BLaER1 treated with 17β-estradiol and CSF1 and Interleukin-3, amounts not matched to agents 10 nM and 100 nM (cell line): ENCODE measurements at regions not wholly inside any gene's neighbourhood (a gene's known extent, or its start where the extent isn't known, plus 50 kb on each side); places are given as distances from the start of the nearest gene placed in this dataset.
"Not testable (repeated sequence)": the region's sequence is repeated elsewhere in the genome, so short reads cannot be mapped to it uniquely, and the experiment has no call there.

ENCODE experiments used
- H3K27ac ChIP-seq, 11 experiments: shearing (Covaris generic); formaldehyde crosslinking; 2 replicates each; pipeline ENCODE4 v1.8.1; 2022
- H3K27me3 ChIP-seq, 11 experiments: shearing (Covaris generic); formaldehyde crosslinking; 2 replicates each; pipeline ENCODE4 v1.8.1; 2022
- H3K36me3 ChIP-seq, 11 experiments: shearing (Covaris generic); formaldehyde crosslinking; 2 replicates each; pipeline ENCODE4 v1.8.1; 2022
- H3K4me1 ChIP-seq, 10 experiments: shearing (Covaris generic); formaldehyde crosslinking; 2 replicates each; pipeline ENCODE4 v1.8.1; 2022
- H3K4me2 ChIP-seq, 11 experiments: shearing (Covaris generic); formaldehyde crosslinking; 2 replicates each; pipeline ENCODE4 v1.8.1; 2022
- H3K4me3 ChIP-seq, 10 experiments: shearing (Covaris generic); formaldehyde crosslinking; 2 replicates each; pipeline ENCODE4 v1.8.1; 2022
- H3K9ac ChIP-seq, 11 experiments: shearing (Covaris generic); formaldehyde crosslinking; 2 replicates each; pipeline ENCODE4 v1.8.1; 2022
- H3K9me3 ChIP-seq, 11 experiments: shearing (Covaris generic); formaldehyde crosslinking; replicated peaks in 1 of 11; 2 replicates each; pipeline ENCODE4 v1.8.1; 2022
- H4K20me1 ChIP-seq, 11 experiments: shearing (Covaris generic); formaldehyde crosslinking; 2 replicates each; pipeline ENCODE4 v1.8.1; 2022
- Cebpa-rat ChIP-seq, 11 experiments: shearing (Covaris generic); IDR thresholded peaks; 2 replicates each; pipeline ENCODE4 v1.8.1; 2022

DNA sequence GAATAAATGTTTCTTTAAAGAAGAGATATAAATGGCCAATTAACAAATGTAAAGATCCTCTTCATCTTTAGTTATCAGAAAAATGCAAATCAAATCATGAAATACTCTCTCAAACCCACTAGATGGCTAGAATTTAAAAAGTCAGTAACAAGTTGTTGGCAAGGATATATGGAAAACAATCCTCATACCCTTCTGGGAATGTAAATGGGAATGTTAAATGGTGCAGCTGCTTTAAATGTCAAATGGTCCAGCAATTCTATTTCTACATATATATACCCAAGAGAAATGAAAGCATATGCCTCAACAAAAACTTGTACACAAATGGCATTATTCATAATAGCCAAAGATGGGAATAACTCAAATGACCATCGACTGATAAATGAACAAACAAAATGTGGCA, 283.5 kb downstream of the RWDD3 start:
- Histone ChIP-seq H4K20me1 (no peaks in the 10 kb centered on the region), H3K27me3 (no peaks in the 10 kb centered on the region), H3K4me3 (no peak overlapping the region), H3K9ac (no peak overlapping the region), H3K4me1 (peaks cover 0 to 3% (median 0%) of the 10 kb centered on the region in 10 experiments; a peak in 1 of 20 replicates), H3K36me3 (no peaks in the 10 kb centered on the region), H3K4me2 (no peak overlapping the region), H3K27ac (no peak overlapping the region), H3K9me3 (peaks cover 0 to 9% (median 4%) of the 10 kb centered on the region in 11 experiments; a peak in 2 of 22 replicates)
- no peak for TF ChIP-seq Cebpa-rat (IDR thresholded peaks at IDR 0.05)

DNA sequence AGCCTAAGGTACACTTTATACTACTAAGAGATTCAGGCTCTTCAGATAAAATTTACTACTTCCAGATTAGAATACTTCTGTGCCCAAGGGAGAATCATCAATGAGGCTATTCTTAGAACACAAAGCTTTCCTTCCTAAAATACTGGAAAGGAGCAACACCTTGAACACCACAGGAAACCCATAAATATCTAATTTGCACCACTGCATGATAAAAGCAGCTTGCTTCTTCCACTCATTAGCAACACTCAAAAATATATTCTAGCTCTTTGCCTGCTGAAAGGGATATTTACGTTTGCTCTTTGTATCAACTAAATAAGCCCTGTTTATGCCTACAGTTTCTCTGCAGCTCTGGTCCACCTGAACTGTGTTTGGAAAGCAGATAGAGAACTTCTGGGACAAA, 284.3 kb downstream of the RWDD3 start:
- no peaks in the 10 kb centered on the region for H3K27me3 ChIP-seq
- no peaks in the 10 kb centered on the region for H4K20me1 ChIP-seq
- H3K9ac ChIP-seq = no peak overlapping the region
- peaks cover 0 to 3% (median 0%) of the 10 kb centered on the region in 10 experiments; a peak in 1 of 20 replicates for H3K4me1 ChIP-seq
- H3K4me3 ChIP-seq = no peak overlapping the region
- H3K27ac ChIP-seq = no peak overlapping the region
- no peak for TF ChIP-seq Cebpa-rat (IDR thresholded peaks at IDR 0.05)
- H3K4me2 ChIP-seq = no peak overlapping the region; a peak in 1 of 22 replicates
- H3K9me3 ChIP-seq = peaks cover 0 to 10% (median 4%) of the 10 kb centered on the region in 11 experiments; a peak in 6 of 22 replicates
- no peaks in the 10 kb centered on the region for H3K36me3 ChIP-seq

DNA sequence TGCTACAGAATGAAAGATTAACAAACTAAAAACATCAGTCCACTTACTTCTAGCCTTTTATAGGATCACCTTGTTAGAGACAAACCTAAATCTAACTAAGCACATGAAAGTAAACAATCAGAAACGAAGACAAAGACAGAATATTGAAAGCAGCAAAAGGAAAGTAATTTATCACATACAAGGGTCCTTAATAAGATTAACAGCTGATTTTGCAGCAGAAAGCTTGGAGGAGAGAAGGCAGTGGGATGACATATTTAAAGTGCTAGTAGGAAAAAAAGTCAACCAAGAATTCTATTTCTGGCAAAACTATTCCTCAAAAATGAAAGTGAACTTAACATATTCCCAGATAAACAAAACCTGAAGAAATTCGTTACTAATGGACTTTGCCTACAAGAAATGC, 286.4 kb downstream of the RWDD3 start:
- H4K20me1 ChIP-seq = no peaks in the 10 kb centered on the region
- TF ChIP-seq Cebpa-rat (IDR thresholded peaks at IDR 0.05) = no peak
- no peak overlapping the region for H3K4me2 ChIP-seq
- peaks cover 14 to 29% (median 24%) of the 10 kb centered on the region in 11 experiments for H3K9me3 ChIP-seq
- no peaks in the 10 kb centered on the region for H3K27me3 ChIP-seq
- H3K27ac ChIP-seq = no peak overlapping the region
- peaks cover 0 to 3% (median 0%) of the 10 kb centered on the region in 10 experiments; a peak in 1 of 20 replicates for H3K4me1 ChIP-seq
- no peaks in the 10 kb centered on the region for H3K36me3 ChIP-seq
- no peak overlapping the region for H3K9ac ChIP-seq
- no peak overlapping the region for H3K4me3 ChIP-seq

DNA sequence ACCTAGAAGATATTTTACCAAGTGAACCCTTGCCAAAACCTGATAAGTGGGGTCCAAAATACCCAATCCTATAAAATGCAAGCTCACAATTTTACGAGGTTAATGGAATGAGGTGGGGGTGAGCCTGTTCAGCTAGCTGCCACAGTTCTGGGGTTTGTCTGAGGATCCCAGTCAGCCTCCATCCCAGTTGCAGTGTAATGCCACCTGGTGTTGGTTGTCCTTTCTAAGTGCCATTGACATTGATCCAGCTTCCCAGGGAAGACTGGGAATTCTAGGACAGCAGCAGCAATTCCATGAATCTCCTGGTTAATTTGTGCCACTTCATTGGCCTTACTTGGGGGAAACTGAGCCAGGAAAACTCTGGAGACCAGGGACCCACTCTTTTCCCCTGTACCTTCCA, 298.3 kb downstream of the RWDD3 start:
- H3K9ac ChIP-seq = no peak overlapping the region

DNA sequence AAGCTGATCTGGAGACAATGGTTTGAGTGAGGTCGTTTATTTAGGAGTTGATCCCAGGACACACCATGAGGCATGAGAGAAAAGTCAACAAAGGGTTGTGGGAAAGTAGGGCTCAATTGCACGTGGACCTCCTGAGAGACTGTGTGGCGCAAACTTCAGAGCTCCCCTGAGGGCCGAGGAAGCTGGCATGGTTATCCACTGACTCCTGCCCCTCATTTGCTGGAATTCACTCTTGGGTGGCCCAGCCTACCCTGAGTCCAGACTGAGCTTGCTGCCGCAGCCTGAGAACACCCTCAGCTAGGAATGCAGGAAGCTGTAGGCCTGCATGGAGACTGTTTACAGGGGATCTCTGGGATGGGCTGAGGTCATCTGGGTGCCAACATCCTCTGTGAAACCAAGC, 301.0 kb downstream of the RWDD3 start:
- no peak overlapping the region for H3K9ac ChIP-seq
- H3K4me2 ChIP-seq = no peak overlapping the region
- H3K36me3 ChIP-seq = no peaks in the 10 kb centered on the region
- no peaks in the 10 kb centered on the region for H4K20me1 ChIP-seq
- TF ChIP-seq Cebpa-rat (IDR thresholded peaks at IDR 0.05) = no peak
- H3K9me3 ChIP-seq = peaks cover 4 to 8% (median 6%) of the 10 kb centered on the region in 11 experiments; a peak in 18 of 22 replicates
- no peak overlapping the region for H3K4me3 ChIP-seq
- no peak overlapping the region for H3K27ac ChIP-seq
- no peaks in the 10 kb centered on the region for H3K4me1 ChIP-seq
- H3K27me3 ChIP-seq = no peaks in the 10 kb centered on the region

More for the DNA sequence above, 298.3 kb downstream of the RWDD3 start:
- TF ChIP-seq Cebpa-rat (IDR thresholded peaks at IDR 0.05) = no peak
- no peak overlapping the region for H3K4me2 ChIP-seq
- H3K9me3 ChIP-seq = no peaks in the 10 kb centered on the region
- no peak overlapping the region for H3K4me3 ChIP-seq
- H4K20me1 ChIP-seq = no peaks in the 10 kb centered on the region
- no peaks in the 10 kb centered on the region for H3K36me3 ChIP-seq
- no peaks in the 10 kb centered on the region for H3K27me3 ChIP-seq
- H3K4me1 ChIP-seq = no peaks in the 10 kb centered on the region
- H3K27ac ChIP-seq = no peak overlapping the region

DNA sequence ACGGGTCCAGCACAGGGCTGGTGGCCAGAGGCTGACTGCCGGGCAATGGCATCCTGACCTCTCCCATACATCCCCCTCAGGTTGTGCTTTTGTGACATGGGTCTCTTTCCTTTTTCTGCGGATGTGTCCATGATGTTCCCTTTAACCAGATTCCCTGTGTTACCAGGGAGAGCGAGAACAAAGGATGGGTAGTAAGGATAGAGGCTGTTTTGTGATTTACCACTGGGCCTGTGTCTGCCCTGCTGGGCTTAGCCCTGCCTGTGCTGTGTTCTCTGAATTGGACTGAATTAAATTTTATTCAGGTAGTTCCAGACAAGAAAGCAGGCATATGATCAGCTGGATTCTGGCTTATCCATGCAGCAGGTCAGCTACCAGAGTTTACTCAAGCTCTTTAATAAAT, 301.6 kb downstream of the RWDD3 start:
- Histone ChIP-seq H3K36me3 (no peaks in the 10 kb centered on the region), H3K27ac (no peak overlapping the region), H3K4me3 (no peak overlapping the region), H3K4me1 (no peaks in the 10 kb centered on the region), H4K20me1 (no peaks in the 10 kb centered on the region), H3K27me3 (no peaks in the 10 kb centered on the region), H3K4me2 (no peak overlapping the region), H3K9ac (no peak overlapping the region), H3K9me3 (peaks cover 4 to 8% (median 6%) of the 10 kb centered on the region in 11 experiments; a peak in 18 of 22 replicates)
- TF ChIP-seq Cebpa-rat (IDR thresholded peaks at IDR 0.05) = no peak

DNA sequence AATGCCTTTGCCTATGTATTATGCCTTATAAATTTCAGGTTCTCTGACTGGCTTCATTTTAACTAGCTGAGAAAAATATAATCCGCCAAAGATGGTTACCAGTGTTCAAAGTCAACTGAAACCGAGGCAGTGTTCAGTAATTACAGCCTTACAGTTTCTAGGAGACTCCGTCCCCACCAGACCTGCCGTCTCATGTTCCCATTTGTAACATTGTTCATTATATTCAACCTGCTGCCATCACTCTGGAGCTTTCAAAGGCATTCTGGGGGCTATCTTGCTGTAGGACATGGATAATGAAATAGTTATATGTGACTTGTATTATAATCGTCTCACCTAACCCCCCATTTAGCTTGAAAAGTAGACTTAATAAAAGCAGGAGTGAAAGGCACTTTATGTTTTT, 302.5 kb downstream of the RWDD3 start:
- Histone ChIP-seq H3K9me3 (peaks cover 4 to 8% (median 6%) of the 10 kb centered on the region in 11 experiments; a peak in 18 of 22 replicates), H3K27me3 (no peaks in the 10 kb centered on the region), H3K4me2 (no peak overlapping the region), H3K36me3 (no peaks in the 10 kb centered on the region), H3K4me1 (no peaks in the 10 kb centered on the region), H3K4me3 (no peak overlapping the region), H4K20me1 (no peaks in the 10 kb centered on the region), H3K9ac (no peak overlapping the region), H3K27ac (no peak overlapping the region)
- no peak for TF ChIP-seq Cebpa-rat (IDR thresholded peaks at IDR 0.05)

DNA sequence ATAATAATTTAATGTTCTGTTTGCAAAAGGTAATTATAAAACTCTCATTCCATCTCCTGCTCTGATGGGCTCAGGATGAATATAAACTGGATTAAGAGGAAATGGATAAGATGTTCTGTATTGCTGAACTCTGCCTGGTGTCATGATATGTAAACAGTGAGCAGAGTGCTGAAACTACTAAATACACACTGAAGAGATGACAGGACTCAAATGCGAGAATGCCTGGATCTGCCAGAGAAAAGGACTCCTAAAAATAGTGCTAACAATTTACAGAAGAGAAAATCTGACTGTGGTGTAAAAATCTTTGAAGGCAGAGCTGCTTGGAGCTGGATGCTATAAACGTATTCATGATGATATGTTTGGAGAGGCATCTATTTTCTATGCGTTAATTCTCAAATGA, 303.2 kb downstream of the RWDD3 start:
- Histone ChIP-seq H3K9ac (no peak overlapping the region), H3K36me3 (no peaks in the 10 kb centered on the region), H3K4me2 (no peak overlapping the region), H4K20me1 (no peaks in the 10 kb centered on the region), H3K27me3 (no peaks in the 10 kb centered on the region), H3K4me3 (no peak overlapping the region), H3K9me3 (peaks cover 4 to 8% (median 6%) of the 10 kb centered on the region in 11 experiments; a peak in 18 of 22 replicates), H3K27ac (no peak overlapping the region), H3K4me1 (no peaks in the 10 kb centered on the region)
- no peak for TF ChIP-seq Cebpa-rat (IDR thresholded peaks at IDR 0.05)

DNA sequence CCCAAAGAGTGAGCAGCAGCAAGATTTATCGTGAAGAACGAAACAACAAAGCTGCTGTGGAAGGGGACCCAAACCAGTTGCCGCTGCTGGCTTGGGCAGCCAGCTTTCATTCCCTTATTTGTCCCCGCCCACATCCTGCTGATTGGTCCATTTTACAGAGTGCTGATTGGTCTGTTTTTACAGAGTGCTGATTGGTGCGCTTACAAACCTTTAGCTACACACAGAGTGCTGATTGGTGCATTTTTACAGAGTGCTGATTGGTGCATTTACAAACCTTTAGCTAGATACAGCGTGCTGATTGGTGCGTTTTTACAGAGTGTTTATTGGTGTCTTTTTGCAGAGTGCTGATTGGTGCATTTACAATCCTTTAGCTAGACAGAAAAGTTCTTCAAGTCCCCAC, 304.2 kb downstream of the RWDD3 start:
- not testable (repeated sequence) for H4K20me1 ChIP-seq, H3K9me3 ChIP-seq, H3K4me3 ChIP-seq, H3K9ac ChIP-seq, H3K36me3 ChIP-seq, H3K4me1 ChIP-seq, H3K27ac ChIP-seq, H3K27me3 ChIP-seq, H3K4me2 ChIP-seq

DNA sequence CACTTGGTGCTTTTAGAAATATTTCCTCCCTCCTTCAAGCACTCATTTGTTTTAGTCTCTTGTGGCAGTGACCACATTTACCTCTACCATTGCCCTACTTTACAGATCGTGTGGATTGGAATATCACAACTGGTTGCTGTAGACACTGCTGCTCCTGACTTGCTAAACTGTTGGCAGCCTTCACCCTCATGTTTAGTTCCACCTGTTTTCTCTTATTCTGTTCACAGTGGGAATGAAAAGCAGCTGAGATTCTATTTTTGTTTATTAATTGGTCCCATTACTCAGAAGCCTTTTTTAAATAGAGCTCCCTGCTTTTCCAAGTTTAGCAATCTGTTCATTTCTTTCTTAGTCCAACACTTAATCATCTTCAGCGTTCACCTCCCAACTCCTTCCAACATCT, 308.9 kb downstream of the RWDD3 start:
- H3K27me3 ChIP-seq = no peaks in the 10 kb centered on the region
- no peak overlapping the region for H3K4me2 ChIP-seq
- no peak overlapping the region for H3K27ac ChIP-seq
- no peak for TF ChIP-seq Cebpa-rat (IDR thresholded peaks at IDR 0.05)
- H3K4me1 ChIP-seq = no peaks in the 10 kb centered on the region
- no peaks in the 10 kb centered on the region for H3K36me3 ChIP-seq
- peaks cover 4 to 8% (median 6%) of the 10 kb centered on the region in 11 experiments; a peak in 18 of 22 replicates for H3K9me3 ChIP-seq
- no peak overlapping the region for H3K9ac ChIP-seq
- H4K20me1 ChIP-seq = no peaks in the 10 kb centered on the region
- no peak overlapping the region for H3K4me3 ChIP-seq
